HEK293 (cell line): ENCODE measurements at regions not wholly inside any gene's neighbourhood (a gene's known extent, or its start where the extent isn't known, plus 50 kb on each side); places are given as distances from the start of the nearest gene placed in this dataset.
"Not testable (repeated sequence)": the region's sequence is repeated elsewhere in the genome, so short reads cannot be mapped to it uniquely, and the experiment has no call there.

Source experiments
- GLIS1 ChIP-seq: fragments of 450-650 bp; formaldehyde crosslinking; IDR thresholded peaks from 2 replicates; pipeline ENCODE4 v1.5.1; 2016; ENCODE audit warnings: missing biosample characterization, missing genetic modification characterization
- IKZF3 ChIP-seq: fragments of 450-650 bp; IDR thresholded peaks from 2 replicates; pipeline ENCODE4 v1.5.0; 2018; ENCODE audit warnings: missing biosample characterization, mild to moderate bottlenecking, missing genetic modification characterization, moderate library complexity
- KLF9 ChIP-seq: fragments of 450-650 bp; formaldehyde crosslinking; IDR thresholded peaks from 2 replicates; pipeline ENCODE4 v1.5.1; 2016; ENCODE audit warnings: missing biosample characterization, missing genetic modification characterization, low read depth
- YY1 ChIP-seq: fragments of 450-650 bp; formaldehyde crosslinking; IDR thresholded peaks from 2 replicates; pipeline ENCODE4 v1.5.1; 2018; ENCODE audit warnings: missing biosample characterization, missing genetic modification characterization
- ZBTB17 ChIP-seq: fragments of 450-650 bp; formaldehyde crosslinking; IDR thresholded peaks from 2 replicates; pipeline ENCODE4 v1.5.1; 2016; ENCODE audit warnings: missing biosample characterization, missing genetic modification characterization
- ZNF324 ChIP-seq: fragments of 450-650 bp; formaldehyde crosslinking; IDR thresholded peaks from 2 replicates; pipeline ENCODE4 v1.5.1; 2016; ENCODE audit warnings: missing biosample characterization, missing genetic modification characterization
- TF ChIP-seq, protein P1 (sequence below): fragments of 450-650 bp; formaldehyde crosslinking; IDR thresholded peaks from 2 replicates; pipeline ENCODE4 v1.5.1; 2016; ENCODE audit warnings: missing biosample characterization, missing genetic modification characterization
- TF ChIP-seq, protein P2 (sequence below): fragments of 450-650 bp; formaldehyde crosslinking; IDR thresholded peaks from 2 replicates; pipeline ENCODE4 v1.5.1; 2016; ENCODE audit warnings: missing biosample characterization, missing genetic modification characterization
- TF ChIP-seq, protein P3 (sequence below): fragments of 450-650 bp; formaldehyde crosslinking; IDR thresholded peaks from 2 replicates; pipeline ENCODE4 v1.5.1; 2017; ENCODE audit warnings: missing biosample characterization, missing genetic modification characterization

DNA sequence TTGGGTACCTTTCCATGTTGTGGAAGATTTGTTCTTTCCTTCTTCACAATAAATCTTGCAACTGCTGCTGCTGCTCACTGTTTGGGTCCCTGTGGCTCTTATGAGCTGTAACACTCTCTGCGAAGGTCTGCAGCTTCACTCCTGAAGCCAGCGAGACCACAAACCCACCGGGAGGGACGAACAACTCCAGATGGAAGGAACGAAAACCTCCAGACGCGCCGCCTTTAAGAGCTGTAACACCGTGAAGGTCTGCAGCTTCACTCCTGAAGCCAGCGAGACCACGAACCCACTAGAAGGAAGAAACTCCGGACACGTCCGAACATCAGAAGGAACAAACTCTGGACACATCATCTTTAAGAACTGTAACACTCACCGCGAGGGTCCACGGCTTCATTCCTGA is 1002.8 kb downstream of the GATA3 start:
- TF ChIP-seq YY1 (tag by site-specific recombination); ZNF324; IKZF3 (tag by site-specific recombination); ZBTB17; GLIS1 (tag by site-specific recombination); KLF9 (tag by site-specific recombination): not testable (repeated sequence)
- TF ChIP-seq, protein P1, sequence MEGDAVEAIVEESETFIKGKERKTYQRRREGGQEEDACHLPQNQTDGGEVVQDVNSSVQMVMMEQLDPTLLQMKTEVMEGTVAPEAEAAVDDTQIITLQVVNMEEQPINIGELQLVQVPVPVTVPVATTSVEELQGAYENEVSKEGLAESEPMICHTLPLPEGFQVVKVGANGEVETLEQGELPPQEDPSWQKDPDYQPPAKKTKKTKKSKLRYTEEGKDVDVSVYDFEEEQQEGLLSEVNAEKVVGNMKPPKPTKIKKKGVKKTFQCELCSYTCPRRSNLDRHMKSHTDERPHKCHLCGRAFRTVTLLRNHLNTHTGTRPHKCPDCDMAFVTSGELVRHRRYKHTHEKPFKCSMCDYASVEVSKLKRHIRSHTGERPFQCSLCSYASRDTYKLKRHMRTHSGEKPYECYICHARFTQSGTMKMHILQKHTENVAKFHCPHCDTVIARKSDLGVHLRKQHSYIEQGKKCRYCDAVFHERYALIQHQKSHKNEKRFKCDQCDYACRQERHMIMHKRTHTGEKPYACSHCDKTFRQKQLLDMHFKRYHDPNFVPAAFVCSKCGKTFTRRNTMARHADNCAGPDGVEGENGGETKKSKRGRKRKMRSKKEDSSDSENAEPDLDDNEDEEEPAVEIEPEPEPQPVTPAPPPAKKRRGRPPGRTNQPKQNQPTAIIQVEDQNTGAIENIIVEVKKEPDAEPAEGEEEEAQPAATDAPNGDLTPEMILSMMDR (tag by site-specific recombination): not testable (repeated sequence)
- TF ChIP-seq, protein P2, sequence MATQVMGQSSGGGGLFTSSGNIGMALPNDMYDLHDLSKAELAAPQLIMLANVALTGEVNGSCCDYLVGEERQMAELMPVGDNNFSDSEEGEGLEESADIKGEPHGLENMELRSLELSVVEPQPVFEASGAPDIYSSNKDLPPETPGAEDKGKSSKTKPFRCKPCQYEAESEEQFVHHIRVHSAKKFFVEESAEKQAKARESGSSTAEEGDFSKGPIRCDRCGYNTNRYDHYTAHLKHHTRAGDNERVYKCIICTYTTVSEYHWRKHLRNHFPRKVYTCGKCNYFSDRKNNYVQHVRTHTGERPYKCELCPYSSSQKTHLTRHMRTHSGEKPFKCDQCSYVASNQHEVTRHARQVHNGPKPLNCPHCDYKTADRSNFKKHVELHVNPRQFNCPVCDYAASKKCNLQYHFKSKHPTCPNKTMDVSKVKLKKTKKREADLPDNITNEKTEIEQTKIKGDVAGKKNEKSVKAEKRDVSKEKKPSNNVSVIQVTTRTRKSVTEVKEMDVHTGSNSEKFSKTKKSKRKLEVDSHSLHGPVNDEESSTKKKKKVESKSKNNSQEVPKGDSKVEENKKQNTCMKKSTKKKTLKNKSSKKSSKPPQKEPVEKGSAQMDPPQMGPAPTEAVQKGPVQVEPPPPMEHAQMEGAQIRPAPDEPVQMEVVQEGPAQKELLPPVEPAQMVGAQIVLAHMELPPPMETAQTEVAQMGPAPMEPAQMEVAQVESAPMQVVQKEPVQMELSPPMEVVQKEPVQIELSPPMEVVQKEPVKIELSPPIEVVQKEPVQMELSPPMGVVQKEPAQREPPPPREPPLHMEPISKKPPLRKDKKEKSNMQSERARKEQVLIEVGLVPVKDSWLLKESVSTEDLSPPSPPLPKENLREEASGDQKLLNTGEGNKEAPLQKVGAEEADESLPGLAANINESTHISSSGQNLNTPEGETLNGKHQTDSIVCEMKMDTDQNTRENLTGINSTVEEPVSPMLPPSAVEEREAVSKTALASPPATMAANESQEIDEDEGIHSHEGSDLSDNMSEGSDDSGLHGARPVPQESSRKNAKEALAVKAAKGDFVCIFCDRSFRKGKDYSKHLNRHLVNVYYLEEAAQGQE (tag by site-specific recombination): not testable (repeated sequence)
- TF ChIP-seq, protein P3, sequence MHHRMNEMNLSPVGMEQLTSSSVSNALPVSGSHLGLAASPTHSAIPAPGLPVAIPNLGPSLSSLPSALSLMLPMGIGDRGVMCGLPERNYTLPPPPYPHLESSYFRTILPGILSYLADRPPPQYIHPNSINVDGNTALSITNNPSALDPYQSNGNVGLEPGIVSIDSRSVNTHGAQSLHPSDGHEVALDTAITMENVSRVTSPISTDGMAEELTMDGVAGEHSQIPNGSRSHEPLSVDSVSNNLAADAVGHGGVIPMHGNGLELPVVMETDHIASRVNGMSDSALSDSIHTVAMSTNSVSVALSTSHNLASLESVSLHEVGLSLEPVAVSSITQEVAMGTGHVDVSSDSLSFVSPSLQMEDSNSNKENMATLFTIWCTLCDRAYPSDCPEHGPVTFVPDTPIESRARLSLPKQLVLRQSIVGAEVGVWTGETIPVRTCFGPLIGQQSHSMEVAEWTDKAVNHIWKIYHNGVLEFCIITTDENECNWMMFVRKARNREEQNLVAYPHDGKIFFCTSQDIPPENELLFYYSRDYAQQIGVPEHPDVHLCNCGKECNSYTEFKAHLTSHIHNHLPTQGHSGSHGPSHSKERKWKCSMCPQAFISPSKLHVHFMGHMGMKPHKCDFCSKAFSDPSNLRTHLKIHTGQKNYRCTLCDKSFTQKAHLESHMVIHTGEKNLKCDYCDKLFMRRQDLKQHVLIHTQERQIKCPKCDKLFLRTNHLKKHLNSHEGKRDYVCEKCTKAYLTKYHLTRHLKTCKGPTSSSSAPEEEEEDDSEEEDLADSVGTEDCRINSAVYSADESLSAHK (tag by site-specific recombination): not testable (repeated sequence)
